Thoracic aorta (tissue), 2 donors: ENCODE measurements at regions not wholly inside any gene's neighbourhood (a gene's known extent, or its start where the extent isn't known, plus 50 kb on each side); places are given as distances from the start of the nearest gene placed in this dataset.

Source experiments
- ATAC-seq: fragments of 150-250 bp; one replicate; pipeline ENCODE4 v1.8.0; 2017; ENCODE audit warnings: low read depth; ENCODE audit not compliant: insufficient number of reproducible peaks, low FRiP score
- DNase-seq: peaks from one replicate; pipeline ENCODE4 v3.0.0-alpha.2; 2020; ENCODE audit warnings: low spot score
- H3K27ac ChIP-seq, 2 donors: fragments of 200-600 bp; sonication (generic); 1 replicate in 1 of 2; 2 replicates in 1 of 2; pipeline ENCODE4 v1.5.1; 2016; ENCODE audit warnings: mild to moderate bottlenecking in 2 of 2, moderate library complexity in 2 of 2
- H3K27me3 ChIP-seq: fragments of 200-600 bp; sonication (generic); replicated peaks from 2 replicates; pipeline ENCODE4 v1.6.0; 2016; ENCODE audit warnings: mild to moderate bottlenecking; ENCODE audit not compliant: insufficient read depth
- H3K36me3 ChIP-seq: fragments of 200-600 bp; sonication (generic); one replicate; pipeline ENCODE4 v1.5.1; 2016
- H3K4me1 ChIP-seq, 2 donors: fragments of 200-600 bp; sonication (generic); 1 replicate in 1 of 2; 2 replicates in 1 of 2; pipeline versions ENCODE4 v1.5.1 to v1.6.0; 2016; ENCODE audit warnings: low read depth in 2 of 2, mild to moderate bottlenecking in 1 of 2; ENCODE audit not compliant: control insufficient read depth in 1 of 2
- H3K4me3 ChIP-seq: fragments of 200-600 bp; sonication (generic); 2 replicates; pipeline ENCODE4 v1.5.1; 2016; ENCODE audit warnings: mild to moderate bottlenecking
- H3K9me3 ChIP-seq: fragments of 200-600 bp; sonication (generic); 2 replicates; pipeline ENCODE4 v1.5.1; 2016
- TF ChIP-seq, protein P1 (sequence below): fragments of 200-600 bp; sonication (generic); IDR thresholded peaks from one replicate; pipeline ENCODE4 v1.5.1; 2019; ENCODE audit warnings: antibody characterized with exemption

DNA sequence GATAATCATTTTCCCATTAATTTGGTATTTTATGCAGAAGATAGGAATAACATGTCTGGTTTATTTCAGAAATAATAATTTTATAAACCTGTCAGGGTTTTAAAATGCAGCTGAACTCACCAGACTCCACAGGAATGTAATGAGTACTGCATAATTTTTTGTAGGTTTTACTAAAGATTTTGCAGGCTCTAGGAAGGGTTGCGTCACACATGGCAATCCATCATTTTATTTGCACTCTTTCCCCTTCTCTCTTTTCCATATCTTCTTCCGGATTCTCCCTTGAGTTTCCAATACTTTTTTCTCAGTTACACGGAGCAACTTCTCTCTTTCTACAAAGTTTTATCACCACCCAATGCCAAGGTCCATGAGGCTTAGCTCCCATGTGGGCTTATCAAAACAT is 234.7 kb downstream of the NFKBIZ start:
- Histone ChIP-seq H3K36me3 (no peaks in the 10 kb centered on the region), H3K27ac (no peak overlapping the region), H3K9me3 (no peaks in the 10 kb centered on the region), H3K4me3 (no peak overlapping the region), H3K4me1 (peaks cover 11 to 19% of the 10 kb centered on the region in 2 donors), H3K27me3 (no peaks in the 10 kb centered on the region)
- TF ChIP-seq, protein P1, sequence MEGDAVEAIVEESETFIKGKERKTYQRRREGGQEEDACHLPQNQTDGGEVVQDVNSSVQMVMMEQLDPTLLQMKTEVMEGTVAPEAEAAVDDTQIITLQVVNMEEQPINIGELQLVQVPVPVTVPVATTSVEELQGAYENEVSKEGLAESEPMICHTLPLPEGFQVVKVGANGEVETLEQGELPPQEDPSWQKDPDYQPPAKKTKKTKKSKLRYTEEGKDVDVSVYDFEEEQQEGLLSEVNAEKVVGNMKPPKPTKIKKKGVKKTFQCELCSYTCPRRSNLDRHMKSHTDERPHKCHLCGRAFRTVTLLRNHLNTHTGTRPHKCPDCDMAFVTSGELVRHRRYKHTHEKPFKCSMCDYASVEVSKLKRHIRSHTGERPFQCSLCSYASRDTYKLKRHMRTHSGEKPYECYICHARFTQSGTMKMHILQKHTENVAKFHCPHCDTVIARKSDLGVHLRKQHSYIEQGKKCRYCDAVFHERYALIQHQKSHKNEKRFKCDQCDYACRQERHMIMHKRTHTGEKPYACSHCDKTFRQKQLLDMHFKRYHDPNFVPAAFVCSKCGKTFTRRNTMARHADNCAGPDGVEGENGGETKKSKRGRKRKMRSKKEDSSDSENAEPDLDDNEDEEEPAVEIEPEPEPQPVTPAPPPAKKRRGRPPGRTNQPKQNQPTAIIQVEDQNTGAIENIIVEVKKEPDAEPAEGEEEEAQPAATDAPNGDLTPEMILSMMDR: no peak
- no peak for ATAC-seq
- no peak for DNase-seq

DNA sequence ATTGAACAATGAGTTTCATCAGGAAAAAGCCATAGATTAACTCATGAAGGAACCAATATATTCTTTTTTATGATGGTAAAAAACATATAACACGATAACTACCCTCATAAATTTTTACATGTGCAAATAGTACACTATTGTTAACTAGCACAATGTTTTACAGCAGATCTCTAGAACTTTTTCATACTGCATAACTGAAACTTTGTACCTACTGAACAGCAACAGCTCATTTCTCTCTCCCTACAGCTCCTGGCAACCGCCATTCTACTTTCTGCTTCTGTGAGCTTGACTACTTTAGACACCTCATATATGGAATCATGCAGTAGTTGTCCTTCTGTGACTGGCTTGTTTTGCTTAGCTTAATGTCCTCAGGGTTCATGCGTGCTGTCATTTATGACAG is 235.4 kb downstream of the NFKBIZ start:
- DNase-seq: no peak
- H3K4me1 ChIP-seq: peaks cover 4 to 12% of the 10 kb centered on the region in 2 donors
- ATAC-seq: no peak
- no peak overlapping the region for H3K4me3 ChIP-seq
- TF ChIP-seq, protein P1: no peak
- H3K27me3 ChIP-seq: no peaks in the 10 kb centered on the region
- H3K9me3 ChIP-seq: no peaks in the 10 kb centered on the region
- no peaks in the 10 kb centered on the region for H3K36me3 ChIP-seq
- no peak overlapping the region for H3K27ac ChIP-seq

DNA sequence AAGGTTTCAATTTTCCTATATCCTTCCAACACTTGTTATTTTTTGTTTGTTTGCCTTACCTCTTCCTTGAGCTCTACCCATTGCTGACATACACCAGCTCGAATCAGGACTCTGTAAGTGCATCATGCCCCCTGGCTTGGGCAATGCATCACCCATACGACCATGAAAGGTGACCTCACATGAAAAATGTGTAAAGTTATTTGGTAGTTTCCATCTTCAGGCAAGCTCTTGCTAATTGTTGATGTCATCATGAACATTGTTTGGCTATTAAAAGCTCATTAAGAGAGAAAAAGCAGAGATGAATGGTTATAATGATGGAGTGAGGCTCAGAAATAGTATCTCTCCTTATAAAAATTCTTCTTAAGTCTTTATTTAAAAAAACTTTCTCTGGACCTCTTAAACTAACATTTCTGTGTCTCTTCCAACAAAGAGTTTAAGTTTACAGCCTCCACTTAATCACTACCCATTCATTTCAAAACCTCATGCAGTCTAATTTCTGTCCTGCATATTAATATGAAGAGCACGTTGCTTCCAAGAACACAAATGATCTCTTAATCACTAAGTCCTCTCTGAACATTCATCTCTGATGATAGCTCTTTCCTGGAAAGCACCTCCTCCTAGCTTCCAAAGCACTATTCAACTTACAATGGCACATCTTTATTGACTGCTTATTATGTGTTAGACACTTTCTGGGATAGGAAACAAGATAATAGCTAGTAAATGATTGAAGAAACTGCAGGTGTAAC is 236.3 kb downstream of the NFKBIZ start:
- Histone ChIP-seq H3K27ac (no peak overlapping the region), H3K4me3 (no peak overlapping the region), H3K36me3 (no peaks in the 10 kb centered on the region), H3K4me1 (peaks cover 4 to 6% of the 10 kb centered on the region in 2 donors), H3K9me3 (no peaks in the 10 kb centered on the region), H3K27me3 (no peaks in the 10 kb centered on the region)
- DNase-seq: no peak
- TF ChIP-seq, protein P1: no peak
- ATAC-seq: no peak

DNA sequence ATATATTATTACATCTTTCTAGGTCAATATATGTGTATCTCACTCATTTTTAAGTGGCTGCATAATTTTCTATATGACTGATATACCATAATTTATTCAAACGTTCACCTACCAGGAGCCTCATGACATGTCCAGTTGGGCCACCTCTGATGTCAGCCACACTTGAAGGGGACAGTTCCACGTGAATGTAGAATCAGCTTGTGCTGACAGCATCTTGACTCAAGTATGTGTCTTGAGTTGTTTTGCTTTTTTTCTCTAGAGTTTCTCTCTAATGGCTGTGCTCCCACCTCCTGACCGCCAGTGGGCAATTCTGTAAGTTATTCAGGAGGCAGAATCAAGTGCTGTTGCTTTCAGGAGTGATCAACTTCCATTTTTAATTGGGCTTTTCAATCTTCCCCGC is 237.9 kb downstream of the NFKBIZ start:
- ATAC-seq (no peak), DNase-seq (no peak)
- H3K36me3 ChIP-seq: no peaks in the 10 kb centered on the region
- H3K27me3 ChIP-seq: no peaks in the 10 kb centered on the region
- peaks cover 4 to 6% of the 10 kb centered on the region in 2 donors for H3K4me1 ChIP-seq
- no peaks in the 10 kb centered on the region for H3K9me3 ChIP-seq
- no peak overlapping the region for H3K27ac ChIP-seq
- no peak overlapping the region for H3K4me3 ChIP-seq
- TF ChIP-seq, protein P1: no peak

DNA sequence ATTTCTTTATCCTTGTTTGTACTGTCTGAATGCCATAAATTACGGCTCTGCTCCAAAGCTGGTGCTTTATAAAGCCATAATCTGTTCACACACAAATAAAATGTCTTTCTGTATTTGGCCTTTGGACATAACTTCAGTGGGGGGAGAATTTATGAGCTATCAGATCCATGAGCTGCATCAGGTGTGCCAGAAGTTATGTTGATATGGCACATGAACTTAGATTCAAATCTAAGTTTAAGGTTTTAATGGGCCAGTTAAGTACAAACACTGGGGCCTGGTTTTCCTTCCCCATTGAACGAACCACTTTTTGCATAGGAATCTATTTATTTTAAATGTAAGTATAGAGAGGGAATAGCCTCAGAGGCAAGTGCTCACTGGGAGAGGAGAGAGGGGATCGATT is 239.9 kb downstream of the NFKBIZ start:
- no peak for ATAC-seq
- Histone ChIP-seq H3K27ac (no peak overlapping the region), H3K9me3 (no peaks in the 10 kb centered on the region), H3K27me3 (no peaks in the 10 kb centered on the region), H3K4me3 (no peak overlapping the region), H3K4me1 (peaks cover 2 to 4% of the 10 kb centered on the region in 2 donors), H3K36me3 (no peaks in the 10 kb centered on the region)
- TF ChIP-seq, protein P1: no peak
- no peak for DNase-seq
